Right atrium auricular region (tissue), 2 donors: ENCODE measurements at regions not wholly inside any gene's neighbourhood (a gene's known extent, or its start where the extent isn't known, plus 50 kb on each side); places are given as distances from the start of the nearest gene placed in this dataset.
"Not testable (repeated sequence)": the region's sequence is repeated elsewhere in the genome, so short reads cannot be mapped to it uniquely, and the experiment has no call there.

ENCODE experiments used
- DNase-seq: peaks from one replicate; pipeline ENCODE4 v3.0.0-alpha.2; 2019; ENCODE audit warnings: low spot score
- H3K27ac ChIP-seq, 2 donors: fragments of 200-600 bp; sonication (generic); 1 replicate in 1 of 2; 2 replicates in 1 of 2; pipeline ENCODE4 v1.5.1; 2016 to 2019
- H3K27me3 ChIP-seq, 2 donors: fragments of 200-600 bp; sonication (generic); one replicate each; pipeline versions ENCODE4 v1.5.1 to v1.6.0; 2017 to 2019
- H3K36me3 ChIP-seq: fragments of 200-600 bp; sonication (generic); one replicate; pipeline ENCODE4 v1.5.1; 2016
- H3K4me1 ChIP-seq, 2 donors: fragments of 200-600 bp; sonication (generic); one replicate each; pipeline versions ENCODE4 v1.5.1 to v1.6.0; 2017 to 2019
- H3K4me3 ChIP-seq, 2 donors: fragments of 200-600 bp; sonication (generic); 1 replicate in 1 of 2; 2 replicates in 1 of 2; pipeline ENCODE4 v1.5.1; 2017 to 2019; ENCODE audit warnings: mild to moderate bottlenecking in 1 of 2, moderate library complexity in 1 of 2
- H3K9me3 ChIP-seq, 2 donors: fragments of 200-600 bp; sonication (generic); one replicate each; pipeline ENCODE4 v1.5.1; 2019

GRCh38 chr1:196366-196765, 255.1 kb downstream of the OR4F29 start:
- H3K9me3 ChIP-seq, H3K27me3 ChIP-seq, H3K27ac ChIP-seq, H3K4me1 ChIP-seq, H3K4me3 ChIP-seq, DNase-seq, H3K36me3 ChIP-seq: not testable (repeated sequence)

- H3K36me3 ChIP-seq, H3K4me3 ChIP-seq, H3K27ac ChIP-seq, H3K4me1 ChIP-seq, H3K9me3 ChIP-seq, H3K27me3 ChIP-seq: not testable (repeated sequence)
- DNase-seq = peak; percentile 58
Observed at GRCh38 chr1:191296-192049, 260.0 kb downstream of the OR4F29 start.

GRCh38 chr1:190678-191077, 260.8 kb downstream of the OR4F29 start:
- not testable (repeated sequence) for H3K36me3 ChIP-seq, H3K4me1 ChIP-seq, H3K27me3 ChIP-seq, H3K4me3 ChIP-seq, H3K9me3 ChIP-seq, DNase-seq, H3K27ac ChIP-seq

GRCh38 chr1:189915-190314, 261.6 kb downstream of the OR4F29 start:
- not testable (repeated sequence) for H3K9me3 ChIP-seq, H3K27me3 ChIP-seq, H3K4me3 ChIP-seq, H3K4me1 ChIP-seq, DNase-seq, H3K36me3 ChIP-seq, H3K27ac ChIP-seq

- H3K4me1 ChIP-seq, H3K27ac ChIP-seq, H3K27me3 ChIP-seq, H3K9me3 ChIP-seq, H3K4me3 ChIP-seq, DNase-seq, H3K36me3 ChIP-seq: not testable (repeated sequence)
Observed at GRCh38 chr1:189270-189669, 262.2 kb downstream of the OR4F29 start.

- not testable (repeated sequence) for H3K4me1 ChIP-seq, DNase-seq, H3K9me3 ChIP-seq, H3K4me3 ChIP-seq, H3K27ac ChIP-seq, H3K36me3 ChIP-seq, H3K27me3 ChIP-seq
Observed at GRCh38 chr1:187298-187697, 264.2 kb downstream of the OR4F29 start.

- DNase-seq = not testable (repeated sequence)
Observed at GRCh38 chr1:186691-187131, 264.8 kb downstream of the OR4F29 start.

GRCh38 chr1:186223-186622, 265.3 kb downstream of the OR4F29 start:
- H3K27ac ChIP-seq, H3K9me3 ChIP-seq, H3K36me3 ChIP-seq, H3K4me1 ChIP-seq, H3K27me3 ChIP-seq, DNase-seq, H3K4me3 ChIP-seq: not testable (repeated sequence)

More at GRCh38 chr1:186691-187131, 264.8 kb downstream of the OR4F29 start:
- H3K27ac ChIP-seq, H3K4me3 ChIP-seq, H3K9me3 ChIP-seq, H3K36me3 ChIP-seq, H3K4me1 ChIP-seq, H3K27me3 ChIP-seq: not testable (repeated sequence)

GRCh38 chr1:185526-185925, 266.0 kb downstream of the OR4F29 start:
- H3K4me1 ChIP-seq, DNase-seq, H3K27ac ChIP-seq, H3K36me3 ChIP-seq, H3K4me3 ChIP-seq, H3K27me3 ChIP-seq, H3K9me3 ChIP-seq: not testable (repeated sequence)

GRCh38 chr1:184336-184686, 267.2 kb downstream of the OR4F29 start:
- H3K36me3 ChIP-seq, H3K4me1 ChIP-seq, H3K9me3 ChIP-seq, H3K4me3 ChIP-seq, H3K27ac ChIP-seq, H3K27me3 ChIP-seq: not testable (repeated sequence)
- DNase-seq = peak; percentile 61

- DNase-seq = peak; percentile 58
- H3K4me3 ChIP-seq, H3K27ac ChIP-seq, H3K27me3 ChIP-seq, H3K4me1 ChIP-seq, H3K36me3 ChIP-seq, H3K9me3 ChIP-seq: not testable (repeated sequence)
Observed at GRCh38 chr1:183620-184335, 267.7 kb downstream of the OR4F29 start.

GRCh38 chr1:183081-183480, 268.4 kb downstream of the OR4F29 start:
- H3K36me3 ChIP-seq, H3K27ac ChIP-seq, H3K27me3 ChIP-seq, H3K9me3 ChIP-seq, H3K4me1 ChIP-seq, DNase-seq, H3K4me3 ChIP-seq: not testable (repeated sequence)

- H3K27me3 ChIP-seq, H3K36me3 ChIP-seq, H3K4me3 ChIP-seq, H3K4me1 ChIP-seq, H3K9me3 ChIP-seq, H3K27ac ChIP-seq, DNase-seq: not testable (repeated sequence)
Observed at GRCh38 chr1:182631-183030, 268.8 kb downstream of the OR4F29 start.
